ENCODE measurements at regions not wholly inside any gene's neighbourhood (a gene's known extent, or its start where the extent isn't known, plus 50 kb on each side); places are given as distances from the start of the nearest gene placed in this dataset.

- no peak for DNase-seq
Observed at GRCh38 chr2:70397186-70397585, 95.3 kb upstream of the FAM136A start.

- no peak for DNase-seq
Observed at GRCh38 chr2:70396612-70397011, 94.7 kb upstream of the FAM136A start.

GRCh38 chr2:70393881-70394280 is 92.0 kb upstream of the FAM136A start:
- DNase-seq, result no peak

GRCh38 chr2:70391988-70392387 is 90.1 kb upstream of the FAM136A start:
- no peak for DNase-seq

GRCh38 chr2:70391259-70391658 is 89.4 kb upstream of the FAM136A start:
- DNase-seq, result no peak

- DNase-seq, result no peak
Observed at GRCh38 chr2:70388813-70389212, 86.9 kb upstream of the FAM136A start.

GRCh38 chr2:70388128-70388527 is 86.3 kb upstream of the FAM136A start:
- no peak for DNase-seq

- no peak for DNase-seq
Observed at GRCh38 chr2:70385966-70386595, 84.2 kb upstream of the FAM136A start.

GRCh38 chr2:70385204-70385603 is 83.3 kb upstream of the FAM136A start:
- no peak for DNase-seq

- DNase-seq, result peak; percentile 16
Observed at GRCh38 chr2:70381821-70382220, 80.0 kb upstream of the FAM136A start.

- no peak for DNase-seq
Observed at GRCh38 chr2:70381235-70381634, 79.4 kb upstream of the FAM136A start.

GRCh38 chr2:70380621-70381020 is 78.8 kb upstream of the FAM136A start:
- no peak for DNase-seq

- DNase-seq, result no peak
Observed at GRCh38 chr2:70374616-70375015, 72.7 kb upstream of the FAM136A start.

- DNase-seq, result no peak
Observed at GRCh38 chr2:70371753-70372152, 69.9 kb upstream of the FAM136A start.

- no peak for DNase-seq
Observed at GRCh38 chr2:70369082-70369481, 67.2 kb upstream of the FAM136A start.

GRCh38 chr2:70368545-70368944 is 66.7 kb upstream of the FAM136A start:
- DNase-seq, result no peak

GRCh38 chr2:70367722-70368323 is 66.0 kb upstream of the FAM136A start:
- DNase-seq, result no peak

- no peak for DNase-seq
Observed at GRCh38 chr2:70362661-70363060, 60.8 kb upstream of the FAM136A start.

- no peak for DNase-seq
Observed at GRCh38 chr2:70360661-70361270, 58.9 kb upstream of the FAM136A start.

GRCh38 chr2:70357684-70358071 is 55.8 kb upstream of the FAM136A start:
- no peak for DNase-seq

- DNase-seq, result no peak
Observed at GRCh38 chr2:70356941-70357683, 55.2 kb upstream of the FAM136A start.

- DNase-seq, result no peak
Observed at GRCh38 chr2:70354264-70354949, 52.5 kb upstream of the FAM136A start.

All from NCI-H526 treated with DMSO at 0.1 percent for 48 hours (cell line).